K562 (cell line): ENCODE measurements at regions not wholly inside any gene's neighbourhood (a gene's known extent, or its start where the extent isn't known, plus 50 kb on each side); places are given as distances from the start of the nearest gene placed in this dataset.

Source experiments
- AFF1 ChIP-seq, 2 experiments: fragments of 450-650 bp; IDR thresholded peaks; 2 replicates each; pipeline ENCODE4 v1.6.1; 2018; ENCODE audit warnings: mild to moderate bottlenecking in 2 of 2, low read depth in 1 of 2; ENCODE audit not compliant: partially characterized antibody in 2 of 2
- CSDE1 ChIP-seq, 2 experiments: fragments of 450-650 bp; IDR thresholded peaks; 2 replicates each; pipeline ENCODE4 v1.6.1; 2016; ENCODE audit warnings: mild to moderate bottlenecking in 1 of 2
- GTF3C2 ChIP-seq: IDR thresholded peaks from 3 replicates; pipeline ENCODE4 v1.6.1; 2011; ENCODE audit warnings: borderline replicate concordance, mild to moderate bottlenecking, moderate library complexity; ENCODE audit not compliant: insufficient read length; ENCODE audit errors: extremely low read depth
- MED1 ChIP-seq: sonication (generic); formaldehyde crosslinking; IDR thresholded peaks from 2 replicates; pipeline ENCODE4 v1.8.1; 2023; ENCODE audit warnings: missing genetic modification reagents, borderline replicate concordance
- MEIS2 ChIP-seq: fragments of 450-650 bp; IDR thresholded peaks from 2 replicates; pipeline ENCODE4 v1.6.1; 2014; ENCODE audit warnings: mild to moderate bottlenecking; ENCODE audit not compliant: partially characterized antibody
- TEAD1 ChIP-seq, 2 experiments: fragments of 450-650 bp in 1 of 2; sonication (generic) in 1 of 2; formaldehyde crosslinking; IDR thresholded peaks; 2 replicates each; pipeline versions ENCODE4 v1.4.0 to v1.8.0; 2020 to 2022; ENCODE audit warnings: mild to moderate bottlenecking in 2 of 2, missing genetic modification reagents in 1 of 2
- ZNF695 ChIP-seq: fragments of 450-650 bp; formaldehyde crosslinking; IDR thresholded peaks from 2 replicates; pipeline ENCODE4 v1.4.0; 2020; ENCODE audit warnings: mild to moderate bottlenecking, moderate library complexity
- ZNF780A ChIP-seq: fragments of 250-450 bp; sonication (Bioruptor Pico); IDR thresholded peaks from 2 replicates; pipeline ENCODE4 v1.5.0; 2021; ENCODE audit warnings: mild to moderate bottlenecking
- TF ChIP-seq, protein P1 (sequence below): fragments of 450-650 bp; IDR thresholded peaks from 2 replicates; pipeline ENCODE4 v1.6.1; 2017; ENCODE audit warnings: antibody characterized with exemption, mild to moderate bottlenecking
- TF ChIP-seq, protein P2 (sequence below): sonication (generic); formaldehyde crosslinking; IDR thresholded peaks from 2 replicates; pipeline ENCODE4 v1.9.0; 2022; ENCODE audit warnings: mild to moderate bottlenecking, missing genetic modification reagents
- TF ChIP-seq, protein P3 (sequence below): sonication (generic); formaldehyde crosslinking; IDR thresholded peaks from 2 replicates; pipeline ENCODE4 v1.8.1; 2023; ENCODE audit warnings: mild to moderate bottlenecking, missing genetic modification reagents

GRCh38 chr13:103730407-103730806 is 664.2 kb upstream of the SLC10A2 start (continued):
- TF ChIP-seq MEIS2 (no peak), TEAD1 (CRISPR knock-in tag; IDR thresholded peaks at IDR 0.05) (no peak), ZNF695 (CRISPR knock-in tag) (no peak), ZNF780A (CRISPR knock-in tag) (no peak), AFF1 (IDR thresholded peaks at IDR 0.05; ENCODE audit: low read depth in 1 of 2, partially characterized antibody in 2 of 2) (no peak), CSDE1 (IDR thresholded peaks at IDR 0.05) (no peak), GTF3C2 (no peak), MED1 (no peak)
- TF ChIP-seq, protein P1, sequence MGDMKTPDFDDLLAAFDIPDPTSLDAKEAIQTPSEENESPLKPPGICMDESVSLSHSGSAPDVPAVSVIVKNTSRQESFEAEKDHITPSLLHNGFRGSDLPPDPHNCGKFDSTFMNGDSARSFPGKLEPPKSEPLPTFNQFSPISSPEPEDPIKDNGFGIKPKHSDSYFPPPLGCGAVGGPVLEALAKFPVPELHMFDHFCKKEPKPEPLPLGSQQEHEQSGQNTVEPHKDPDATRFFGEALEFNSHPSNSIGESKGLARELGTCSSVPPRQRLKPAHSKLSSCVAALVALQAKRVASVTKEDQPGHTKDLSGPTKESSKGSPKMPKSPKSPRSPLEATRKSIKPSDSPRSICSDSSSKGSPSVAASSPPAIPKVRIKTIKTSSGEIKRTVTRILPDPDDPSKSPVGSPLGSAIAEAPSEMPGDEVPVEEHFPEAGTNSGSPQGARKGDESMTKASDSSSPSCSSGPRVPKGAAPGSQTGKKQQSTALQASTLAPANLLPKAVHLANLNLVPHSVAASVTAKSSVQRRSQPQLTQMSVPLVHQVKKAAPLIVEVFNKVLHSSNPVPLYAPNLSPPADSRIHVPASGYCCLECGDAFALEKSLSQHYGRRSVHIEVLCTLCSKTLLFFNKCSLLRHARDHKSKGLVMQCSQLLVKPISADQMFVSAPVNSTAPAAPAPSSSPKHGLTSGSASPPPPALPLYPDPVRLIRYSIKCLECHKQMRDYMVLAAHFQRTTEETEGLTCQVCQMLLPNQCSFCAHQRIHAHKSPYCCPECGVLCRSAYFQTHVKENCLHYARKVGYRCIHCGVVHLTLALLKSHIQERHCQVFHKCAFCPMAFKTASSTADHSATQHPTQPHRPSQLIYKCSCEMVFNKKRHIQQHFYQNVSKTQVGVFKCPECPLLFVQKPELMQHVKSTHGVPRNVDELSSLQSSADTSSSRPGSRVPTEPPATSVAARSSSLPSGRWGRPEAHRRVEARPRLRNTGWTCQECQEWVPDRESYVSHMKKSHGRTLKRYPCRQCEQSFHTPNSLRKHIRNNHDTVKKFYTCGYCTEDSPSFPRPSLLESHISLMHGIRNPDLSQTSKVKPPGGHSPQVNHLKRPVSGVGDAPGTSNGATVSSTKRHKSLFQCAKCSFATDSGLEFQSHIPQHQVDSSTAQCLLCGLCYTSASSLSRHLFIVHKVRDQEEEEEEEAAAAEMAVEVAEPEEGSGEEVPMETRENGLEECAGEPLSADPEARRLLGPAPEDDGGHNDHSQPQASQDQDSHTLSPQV = no peak
- TF ChIP-seq, protein P2, sequence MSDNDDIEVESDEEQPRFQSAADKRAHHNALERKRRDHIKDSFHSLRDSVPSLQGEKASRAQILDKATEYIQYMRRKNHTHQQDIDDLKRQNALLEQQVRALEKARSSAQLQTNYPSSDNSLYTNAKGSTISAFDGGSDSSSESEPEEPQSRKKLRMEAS (CRISPR knock-in tag) = no peak
- TF ChIP-seq, protein P3, sequence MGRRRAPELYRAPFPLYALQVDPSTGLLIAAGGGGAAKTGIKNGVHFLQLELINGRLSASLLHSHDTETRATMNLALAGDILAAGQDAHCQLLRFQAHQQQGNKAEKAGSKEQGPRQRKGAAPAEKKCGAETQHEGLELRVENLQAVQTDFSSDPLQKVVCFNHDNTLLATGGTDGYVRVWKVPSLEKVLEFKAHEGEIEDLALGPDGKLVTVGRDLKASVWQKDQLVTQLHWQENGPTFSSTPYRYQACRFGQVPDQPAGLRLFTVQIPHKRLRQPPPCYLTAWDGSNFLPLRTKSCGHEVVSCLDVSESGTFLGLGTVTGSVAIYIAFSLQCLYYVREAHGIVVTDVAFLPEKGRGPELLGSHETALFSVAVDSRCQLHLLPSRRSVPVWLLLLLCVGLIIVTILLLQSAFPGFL = no peak
- TF ChIP-seq, all 486 proteins: peak for 0
